GM12875 (cell line): ENCODE measurements at regions not wholly inside any gene's neighbourhood (a gene's known extent, or its start where the extent isn't known, plus 50 kb on each side); places are given as distances from the start of the nearest gene placed in this dataset.

Experiments
- H3K4me3 ChIP-seq: one replicate; pipeline ENCODE4 v1.5.1; 2011; ENCODE audit warnings: low read depth, low read length, control low read depth
- CTCF ChIP-seq: IDR thresholded peaks from 2 replicates; pipeline ENCODE4 v1.5.1; 2011; ENCODE audit warnings: low read depth, mild to moderate bottlenecking, control low read depth, inconsistent platforms, low read length, moderate library complexity, borderline replicate concordance; ENCODE audit not compliant: insufficient read depth

- no peak for TF ChIP-seq CTCF
- H3K4me3 ChIP-seq, result no peak overlapping the region
Measured at GRCh38 chr15:87781959-87782625, 474.4 kb downstream of the NTRK3 start.

- TF ChIP-seq CTCF, result no peak
- H3K4me3 ChIP-seq, result no peak overlapping the region
Measured at GRCh38 chr15:87779746-87780145, 476.8 kb downstream of the NTRK3 start.

GRCh38 chr15:87778358-87778757 lies 478.2 kb downstream of the NTRK3 start:
- TF ChIP-seq CTCF, result no peak
- no peak overlapping the region for H3K4me3 ChIP-seq

GRCh38 chr15:87777054-87777561 lies 479.4 kb downstream of the NTRK3 start:
- no peak for TF ChIP-seq CTCF
- no peak overlapping the region for H3K4me3 ChIP-seq

- H3K4me3 ChIP-seq, result no peak overlapping the region
Measured at GRCh38 chr15:87767516-87767915, 489.0 kb downstream of the NTRK3 start.

GRCh38 chr15:87764461-87765240 lies 491.9 kb downstream of the NTRK3 start:
- no peak for TF ChIP-seq CTCF
- no peak overlapping the region for H3K4me3 ChIP-seq

More at GRCh38 chr15:87767516-87767915, 489.0 kb downstream of the NTRK3 start:
- no peak for TF ChIP-seq CTCF
